ENCODE measurements at regions not wholly inside any gene's neighbourhood (a gene's known extent, or its start where the extent isn't known, plus 50 kb on each side); places are given as distances from the start of the nearest gene placed in this dataset.

- POLR2A ChIA-PET (ENCODE audit: unreplicated experiment), result no interaction called here
- Histone ChIP-seq H3K27ac (ENCODE audit: insufficient read depth, low read length) (no peak overlapping the region), H2BK20ac (ENCODE audit: low read depth, low read length) (no peak overlapping the region), H4K20me1 (ENCODE audit: insufficient read depth, low read length) (no peaks in the 10 kb centered on the region), H2AK9ac (replicated peaks; ENCODE audit: low read depth, low read length, poor library complexity) (no peak overlapping the region), H3K27me3 (ENCODE audit: control insufficient read depth, insufficient read depth, low read length) (no peaks in the 10 kb centered on the region), H3K14ac (replicated peaks; ENCODE audit: low read depth, low read length) (peak overlapping the region; percentile 61), H2BK15ac (ENCODE audit: low read depth, low read length) (peak overlapping the region; percentile 81; the same call in 1 of the 3 replicates), H3K79me1 (ENCODE audit: low read depth in 1 of 2, low read length in 2 of 2) (no peaks in the 10 kb centered on the region), H3K4me2 (ENCODE audit: low read depth, low read length) (no peak overlapping the region), H3K56ac (ENCODE audit: extremely low read depth, insufficient read depth, low read length) (no peak overlapping the region), H3K4me1 (ENCODE audit: control insufficient read depth, insufficient read depth, low read length) (peaks cover 14% of the 10 kb centered on the region), H3K18ac (ENCODE audit: low read depth, low read length) (no peak overlapping the region), H3K4ac (ENCODE audit: low read depth, low read length) (no peak overlapping the region), H3K9me1 (ENCODE audit: insufficient read depth, low read length) (peaks cover 24% of the 10 kb centered on the region), H2BK120ac (ENCODE audit: low read depth, low read length) (peak overlapping the region; percentile 87; the same call in 1 of the 2 replicates), H4K91ac (ENCODE audit: insufficient read depth, low read depth, low read length) (no peak overlapping the region), H3K9me3 (ENCODE audit: control insufficient read depth, insufficient read depth, low read length) (peaks cover 3% of the 10 kb centered on the region; the same call in 1 of the 2 replicates), H2AK5ac (ENCODE audit: low read depth, low read length) (peak overlapping the region; percentile 44; the same call in 1 of the 2 replicates), H3K23ac (ENCODE audit: low read depth, low read length) (no peak overlapping the region), H2AFZ (replicated peaks; ENCODE audit: low read length, poor library complexity) (no peak overlapping the region), H2BK5ac (ENCODE audit: low read depth, low read length, poor library complexity, severe bottlenecking) (no peak overlapping the region), H4K8ac (ENCODE audit: low read depth in 2 of 2, low read length in 2 of 2) (no peak overlapping the region), H3K9ac (ENCODE audit: low read depth, low read length) (no peak overlapping the region), H3K4me3 (ENCODE audit: insufficient read depth, low read depth, low read length) (no peak overlapping the region), H3K36me3 (ENCODE audit: control insufficient read depth, insufficient read depth, low read length) (no peaks in the 10 kb centered on the region), H4K5ac (ENCODE audit: low read depth, low read length) (no peak overlapping the region)
- peak; percentile 56 for DNase-seq
- WGBS, 2 experiments (ENCODE audit: extremely low coverage in 2 of 2, insufficient read length in 1 of 2), result 86% methylated on average over 4 of the region's 10 CpGs; no CpG with 5 or more reads in 1 of the 2 experiments
- TF ChIP-seq FOS (IDR thresholded peaks at IDR 0.05; ENCODE audit: low read depth, low read length) (no peak), ELK1 (IDR thresholded peaks at IDR 0.05; ENCODE audit: borderline replicate concordance, low read depth, low read length) (no peak), CEBPB (IDR thresholded peaks at IDR 0.05; ENCODE audit: low read depth, low read length) (0 out of 2 replicates have a peak, but pooled peaks have one; percentile 4), BHLHE40 (IDR thresholded peaks at IDR 0.05; ENCODE audit: low read depth, low read length) (peak; percentile 48; the same call in 1 of the 2 replicates), NFE2L2 (IDR thresholded peaks at IDR 0.05; ENCODE audit: low read depth, low read length) (no peak), CHD1 (IDR thresholded peaks at IDR 0.05; ENCODE audit: low read depth, low read length) (no peak), RAD21 (IDR thresholded peaks at IDR 0.05; ENCODE audit: low read length) (no peak), CTCF (conservative IDR thresholded peaks at IDR 0.05; ENCODE audit: low read depth, low read length) (no peak), RCOR1 (IDR thresholded peaks at IDR 0.05; ENCODE audit: insufficient replicate concordance, low read length) (no peak), POLR2A (IDR thresholded peaks at IDR 0.05; ENCODE audit: low read depth, low read length) (no peak), RFX5 (IDR thresholded peaks at IDR 0.05; ENCODE audit: low read depth, low read length) (no peak), MAZ (IDR thresholded peaks at IDR 0.05; ENCODE audit: borderline replicate concordance, low read depth, low read length) (no peak)
- dilution Hi-C loops (cut with HindIII; ENCODE audit: low sequenced_read_pairs, unreplicated experiment), result no loop called here
- BruUV-seq (replicated peaks), result no TSS peak
- intact Hi-C loops (cut with micrococcal nuclease), result no loop called here
- no peak for ATAC-seq (ENCODE audit: low read depth)
- CTCF ChIA-PET, result no interaction called here
- in situ Hi-C loops (cut with MboI; ENCODE audit: low sequenced_read_pairs), result no loop called here
These were observed 172.6 kb upstream of the KCNG1 start for GRCh38 chr20:51195419-51195901.

All from IMR-90 (cell line).